ENCODE measurements at regions not wholly inside any gene's neighbourhood (a gene's known extent, or its start where the extent isn't known, plus 50 kb on each side); places are given as distances from the start of the nearest gene placed in this dataset.

DNA sequence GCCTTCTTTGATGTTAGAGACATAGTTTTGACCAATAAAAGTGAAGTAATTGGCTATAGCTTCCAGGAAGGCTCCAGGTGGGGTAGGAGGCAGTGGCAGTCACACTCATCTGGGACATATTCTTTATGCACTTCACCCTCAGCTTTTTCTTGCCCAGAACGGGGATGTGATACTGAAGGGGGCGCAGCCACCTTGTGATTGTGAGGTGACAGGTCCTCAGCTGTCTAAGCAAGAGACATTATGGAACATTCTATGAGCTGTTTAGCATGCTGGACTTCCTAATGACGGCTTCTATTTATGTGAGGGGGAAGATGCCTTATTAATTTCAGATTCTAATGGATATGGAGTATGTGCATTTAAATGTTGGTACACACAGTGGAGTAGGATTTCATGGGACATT, 151.3 kb upstream of the ZFP64 start:
- Histone ChIP-seq H3K27me3 (ENCODE audit: control insufficient read depth, insufficient read depth, low read length) (no peaks in the 10 kb centered on the region), H3K4me1 (ENCODE audit: control insufficient read depth, insufficient read depth, low read length) (no peaks in the 10 kb centered on the region), H3K36me3 (ENCODE audit: control insufficient read depth, insufficient read depth, low read length) (no peaks in the 10 kb centered on the region), H3K9me3 (ENCODE audit: control insufficient read depth, insufficient read depth, low read depth, low read length) (no peaks in the 10 kb centered on the region), H3K4me3 (ENCODE audit: low read depth in 2 of 2, low read length in 2 of 2) (no peak overlapping the region), H3K27ac (ENCODE audit: low read length) (no peak overlapping the region)
- intact Hi-C loops (cut with micrococcal nuclease; ENCODE audit: unreplicated experiment) (no loop called here), in situ Hi-C loops (cut with HindIII; ENCODE audit: low pct_unique_long_range_greater_than_20kb, low sequenced_read_pairs) (no loop called here)
- BruUV-seq (replicated peaks): no TSS peak
- ChIA-PET CTCF (no interaction called here), POLR2A (no interaction called here)
- ATAC-seq (no peak), DNase-seq (ENCODE audit: low read depth, low spot score) (no peak)
- no peak for TF ChIP-seq SIN3A (IDR thresholded peaks at IDR 0.05; ENCODE audit: borderline replicate concordance, insufficient read depth, low read depth, low read length)

DNA sequence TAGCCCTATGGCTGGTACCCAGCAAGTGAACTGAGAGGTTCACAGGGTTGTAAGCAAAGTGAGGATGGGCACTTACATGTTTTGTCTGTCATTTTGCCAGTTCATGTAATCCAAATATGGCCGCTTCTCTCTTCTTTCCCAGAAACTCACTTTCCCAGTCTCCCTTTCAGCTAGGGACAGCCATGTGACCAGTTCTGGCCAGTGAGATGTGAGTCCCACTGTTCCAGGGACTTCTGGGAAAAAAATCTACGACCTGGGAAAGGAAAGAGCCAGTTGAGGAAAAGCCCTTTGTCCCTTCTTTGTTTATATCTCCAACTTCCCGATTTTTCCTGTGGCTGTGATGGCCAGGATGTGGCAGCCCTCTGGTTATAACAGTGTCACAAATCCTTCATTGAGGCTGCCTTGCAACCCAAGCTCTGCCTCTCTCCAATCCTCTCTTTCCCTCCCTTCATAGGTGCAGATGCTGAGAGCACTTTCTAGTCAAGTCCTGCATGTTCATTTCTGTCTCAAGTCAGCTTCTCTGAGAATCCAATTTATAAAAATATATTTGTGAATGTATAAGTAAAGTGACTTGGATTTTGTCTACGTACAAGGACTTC, 148.6 kb upstream of the ZFP64 start:
- no peak for TF ChIP-seq SIN3A (IDR thresholded peaks at IDR 0.05; ENCODE audit: borderline replicate concordance, insufficient read depth, low read depth, low read length)
- TF ChIP-seq, protein P1, sequence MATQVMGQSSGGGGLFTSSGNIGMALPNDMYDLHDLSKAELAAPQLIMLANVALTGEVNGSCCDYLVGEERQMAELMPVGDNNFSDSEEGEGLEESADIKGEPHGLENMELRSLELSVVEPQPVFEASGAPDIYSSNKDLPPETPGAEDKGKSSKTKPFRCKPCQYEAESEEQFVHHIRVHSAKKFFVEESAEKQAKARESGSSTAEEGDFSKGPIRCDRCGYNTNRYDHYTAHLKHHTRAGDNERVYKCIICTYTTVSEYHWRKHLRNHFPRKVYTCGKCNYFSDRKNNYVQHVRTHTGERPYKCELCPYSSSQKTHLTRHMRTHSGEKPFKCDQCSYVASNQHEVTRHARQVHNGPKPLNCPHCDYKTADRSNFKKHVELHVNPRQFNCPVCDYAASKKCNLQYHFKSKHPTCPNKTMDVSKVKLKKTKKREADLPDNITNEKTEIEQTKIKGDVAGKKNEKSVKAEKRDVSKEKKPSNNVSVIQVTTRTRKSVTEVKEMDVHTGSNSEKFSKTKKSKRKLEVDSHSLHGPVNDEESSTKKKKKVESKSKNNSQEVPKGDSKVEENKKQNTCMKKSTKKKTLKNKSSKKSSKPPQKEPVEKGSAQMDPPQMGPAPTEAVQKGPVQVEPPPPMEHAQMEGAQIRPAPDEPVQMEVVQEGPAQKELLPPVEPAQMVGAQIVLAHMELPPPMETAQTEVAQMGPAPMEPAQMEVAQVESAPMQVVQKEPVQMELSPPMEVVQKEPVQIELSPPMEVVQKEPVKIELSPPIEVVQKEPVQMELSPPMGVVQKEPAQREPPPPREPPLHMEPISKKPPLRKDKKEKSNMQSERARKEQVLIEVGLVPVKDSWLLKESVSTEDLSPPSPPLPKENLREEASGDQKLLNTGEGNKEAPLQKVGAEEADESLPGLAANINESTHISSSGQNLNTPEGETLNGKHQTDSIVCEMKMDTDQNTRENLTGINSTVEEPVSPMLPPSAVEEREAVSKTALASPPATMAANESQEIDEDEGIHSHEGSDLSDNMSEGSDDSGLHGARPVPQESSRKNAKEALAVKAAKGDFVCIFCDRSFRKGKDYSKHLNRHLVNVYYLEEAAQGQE (IDR thresholded peaks at IDR 0.05; ENCODE audit: insufficient read depth in 1 of 2, low read depth in 2 of 2, low read length in 1 of 2): no peak
- TF ChIP-seq, protein P2, sequence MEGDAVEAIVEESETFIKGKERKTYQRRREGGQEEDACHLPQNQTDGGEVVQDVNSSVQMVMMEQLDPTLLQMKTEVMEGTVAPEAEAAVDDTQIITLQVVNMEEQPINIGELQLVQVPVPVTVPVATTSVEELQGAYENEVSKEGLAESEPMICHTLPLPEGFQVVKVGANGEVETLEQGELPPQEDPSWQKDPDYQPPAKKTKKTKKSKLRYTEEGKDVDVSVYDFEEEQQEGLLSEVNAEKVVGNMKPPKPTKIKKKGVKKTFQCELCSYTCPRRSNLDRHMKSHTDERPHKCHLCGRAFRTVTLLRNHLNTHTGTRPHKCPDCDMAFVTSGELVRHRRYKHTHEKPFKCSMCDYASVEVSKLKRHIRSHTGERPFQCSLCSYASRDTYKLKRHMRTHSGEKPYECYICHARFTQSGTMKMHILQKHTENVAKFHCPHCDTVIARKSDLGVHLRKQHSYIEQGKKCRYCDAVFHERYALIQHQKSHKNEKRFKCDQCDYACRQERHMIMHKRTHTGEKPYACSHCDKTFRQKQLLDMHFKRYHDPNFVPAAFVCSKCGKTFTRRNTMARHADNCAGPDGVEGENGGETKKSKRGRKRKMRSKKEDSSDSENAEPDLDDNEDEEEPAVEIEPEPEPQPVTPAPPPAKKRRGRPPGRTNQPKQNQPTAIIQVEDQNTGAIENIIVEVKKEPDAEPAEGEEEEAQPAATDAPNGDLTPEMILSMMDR (IDR thresholded peaks at IDR 0.05): no peak
- no peak for TF ChIP-seq TCF7L2 (IDR thresholded peaks at IDR 0.05; ENCODE audit: low read depth, low read length)
- no peak for TF ChIP-seq POLR2AphosphoS5 (IDR thresholded peaks at IDR 0.05; ENCODE audit: low read depth, low read length)
- Histone ChIP-seq H3K4me1 (ENCODE audit: control insufficient read depth, insufficient read depth, low read length) (no peaks in the 10 kb centered on the region), H3K27me3 (ENCODE audit: control insufficient read depth, insufficient read depth, low read length) (no peaks in the 10 kb centered on the region), H3K9me3 (ENCODE audit: control insufficient read depth, insufficient read depth, low read depth, low read length) (no peaks in the 10 kb centered on the region), H3K36me3 (ENCODE audit: control insufficient read depth, insufficient read depth, low read length) (no peaks in the 10 kb centered on the region), H3K27ac (ENCODE audit: low read length) (no peak overlapping the region), H3K4me3 (ENCODE audit: low read depth in 2 of 2, low read length in 2 of 2) (peak overlapping the region in 1 of 2 experiments; percentile 16; a peak in 2 of 4 replicates)
- ATAC-seq (no peak), DNase-seq (ENCODE audit: low read depth, low spot score) (no peak)
- ChIA-PET POLR2A (no interaction called here), CTCF (no interaction called here)
- intact Hi-C loops (cut with micrococcal nuclease; ENCODE audit: unreplicated experiment) (no loop called here), in situ Hi-C loops (cut with HindIII; ENCODE audit: low pct_unique_long_range_greater_than_20kb, low sequenced_read_pairs) (no loop called here)
- no TSS peak for BruUV-seq (replicated peaks)

DNA sequence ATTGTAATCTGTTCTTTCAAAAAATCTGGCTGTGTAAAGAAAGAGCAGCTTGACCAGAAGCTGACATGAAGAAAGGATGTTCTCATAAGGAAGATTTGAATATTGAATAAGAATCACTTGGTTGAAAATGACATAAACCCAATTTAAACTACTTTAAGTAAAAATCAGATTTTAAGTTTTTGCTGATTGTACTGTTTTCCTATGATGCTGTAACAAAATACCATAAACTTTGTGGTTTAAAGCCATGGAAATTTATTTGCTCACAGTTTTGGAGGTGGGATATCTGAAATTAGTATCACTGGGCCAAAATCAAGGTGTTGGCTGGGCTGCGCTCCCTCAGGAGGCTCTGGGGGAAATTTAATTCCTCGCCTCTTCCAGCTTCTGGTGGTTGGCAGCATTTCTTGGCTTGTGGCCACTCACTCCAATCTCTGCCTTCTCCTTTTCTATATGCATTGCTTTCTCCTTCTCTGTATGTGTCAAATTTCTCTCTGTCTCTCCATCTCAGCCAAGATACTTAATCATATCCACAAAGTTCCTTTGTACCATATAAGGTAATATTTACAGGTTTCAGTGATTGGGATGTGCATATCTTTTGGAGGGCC, 141.2 kb upstream of the ZFP64 start:
- BruUV-seq (replicated peaks): no TSS peak

More for the DNA sequence above, 141.2 kb upstream of the ZFP64 start:
- Histone ChIP-seq H3K9me3 (ENCODE audit: control insufficient read depth, insufficient read depth, low read depth, low read length) (no peaks in the 10 kb centered on the region), H3K4me3 (ENCODE audit: low read depth in 2 of 2, low read length in 2 of 2) (no peak overlapping the region), H3K27me3 (ENCODE audit: control insufficient read depth, insufficient read depth, low read length) (no peaks in the 10 kb centered on the region; the same call in 1 of the 2 replicates), H3K27ac (ENCODE audit: low read length) (no peak overlapping the region), H3K4me1 (ENCODE audit: control insufficient read depth, insufficient read depth, low read length) (no peaks in the 10 kb centered on the region), H3K36me3 (ENCODE audit: control insufficient read depth, insufficient read depth, low read length) (no peaks in the 10 kb centered on the region)
- ChIA-PET CTCF (no interaction called here), POLR2A (no interaction called here)
- DNase-seq (ENCODE audit: low read depth, low spot score) (no peak), ATAC-seq (no peak)
- in situ Hi-C loops (cut with HindIII; ENCODE audit: low pct_unique_long_range_greater_than_20kb, low sequenced_read_pairs) (no loop called here), intact Hi-C loops (cut with micrococcal nuclease; ENCODE audit: unreplicated experiment) (no loop called here)
- TF ChIP-seq, protein P1 (IDR thresholded peaks at IDR 0.05; ENCODE audit: insufficient read depth in 1 of 2, low read depth in 2 of 2, low read length in 1 of 2): no peak
